SK-N-SH (cell line): ENCODE measurements at regions not wholly inside any gene's neighbourhood (a gene's known extent, or its start where the extent isn't known, plus 50 kb on each side); places are given as distances from the start of the nearest gene placed in this dataset.

Experiments used
- CTCF ChIA-PET: fragments of 300-600, 350-600 bp; formaldehyde crosslinking; extraction: SDS; loops from one replicate; lab custom pipeline; 2021; lab: Yijun Ruan, JAX
- POLR2A ChIA-PET: fragments of 350-600 bp; sonication (Branson Sonifier 250); formaldehyde crosslinking; extraction: SDS; loops from one replicate; lab custom pipeline; 2020; ENCODE audit warnings: antibody characterized with exemption, inconsistent platforms; lab: Yijun Ruan, JAX
- DNase-seq: peaks from one replicate; pipeline ENCODE4 v3.0.0; 2012
- H2AFZ ChIP-seq: fragments of 200-600 bp; sonication (generic); 2 replicates; pipeline ENCODE4 v1.8.1; 2016; ENCODE audit warnings: antibody characterized with exemption, mild to moderate bottlenecking, low read depth
- H3F3A ChIP-seq: fragments of 200-600 bp; sonication (generic); replicated peaks from 2 replicates; pipeline ENCODE3; 2016; ENCODE audit warnings: antibody characterized with exemption, mild to moderate bottlenecking; ENCODE audit not compliant: insufficient read depth
- H3K27ac ChIP-seq, 2 experiments: fragments of 200-500 bp in 1 of 2; fragments of 200-600 bp in 1 of 2; sonication (Bioruptor generic) in 1 of 2; sonication (generic), shearing (Covaris generic) in 1 of 2; 2 replicates each; pipeline versions ENCODE4 v1.5.1 to v1.6.1; 2014 to 2016; ENCODE audit warnings: low read depth in 2 of 2, inconsistent platforms in 1 of 2, low read length in 1 of 2, mild to moderate bottlenecking in 1 of 2, mixed read lengths in 1 of 2
- H3K27me3 ChIP-seq: fragments of 200-600 bp; sonication (generic), shearing (Covaris generic); 2 replicates; pipeline ENCODE4 v1.6.1; 2016; ENCODE audit warnings: mixed run types; ENCODE audit not compliant: insufficient read depth
- H3K36me3 ChIP-seq, 2 experiments: fragments of 200-500 bp in 1 of 2; fragments of 200-600 bp in 1 of 2; sonication (Bioruptor generic) in 1 of 2; sonication (generic) in 1 of 2; replicated peaks in 1 of 2; 2 replicates each; pipeline versions ENCODE3 to v1.5.1; 2014 to 2016; ENCODE audit warnings: low read length in 1 of 2, mild to moderate bottlenecking in 1 of 2; ENCODE audit not compliant: insufficient read depth in 2 of 2, control insufficient read depth in 1 of 2
- H3K4me1 ChIP-seq, 2 experiments: fragments of 200-500 bp in 1 of 2; fragments of 200-600 bp in 1 of 2; sonication (Bioruptor generic) in 1 of 2; sonication (generic), shearing (Covaris generic) in 1 of 2; 2 replicates each; pipeline versions ENCODE4 v1.5.1 to v1.6.1; 2014 to 2016; ENCODE audit warnings: low read depth in 1 of 2, low read length in 1 of 2, mixed run types in 1 of 2; ENCODE audit not compliant: insufficient read depth in 2 of 2, control insufficient read depth in 1 of 2
- H3K4me2 ChIP-seq: fragments of 200-600 bp; sonication (generic), shearing (Covaris generic); 2 replicates; pipeline ENCODE4 v1.6.1; 2017; ENCODE audit warnings: mixed run types
- H3K4me3 ChIP-seq, 2 experiments: fragments of 200-500 bp in 1 of 2; fragments of 200-600 bp in 1 of 2; sonication (Bioruptor generic) in 1 of 2; sonication (generic), shearing (Covaris generic) in 1 of 2; 2 replicates each; pipeline versions ENCODE4 v1.5.1 to v1.8.1; 2014 to 2016; ENCODE audit warnings: low read depth in 2 of 2, inconsistent platforms in 1 of 2, low read length in 1 of 2, mild to moderate bottlenecking in 1 of 2, mixed read lengths in 1 of 2, moderate library complexity in 1 of 2
- H3K79me2 ChIP-seq: fragments of 200-600 bp; sonication (generic); 2 replicates; pipeline ENCODE4 v1.8.1; 2017; ENCODE audit warnings: mild to moderate bottlenecking; ENCODE audit not compliant: insufficient read depth
- H3K9ac ChIP-seq: fragments of 200-600 bp; sonication (generic); 2 replicates; pipeline ENCODE4 v1.6.1; 2017; ENCODE audit warnings: mixed run types
- H3K9me2 ChIP-seq: fragments of 200-600 bp; sonication (generic); 2 replicates; pipeline ENCODE4 v1.6.1; 2017; ENCODE audit warnings: mixed run types
- H3K9me3 ChIP-seq: fragments of 200-600 bp; sonication (generic); 2 replicates; pipeline ENCODE4 v1.6.1; 2017; ENCODE audit warnings: mixed run types, mild to moderate bottlenecking, moderate library complexity
- H4K20me1 ChIP-seq: fragments of 200-600 bp; sonication (generic); 2 replicates; pipeline ENCODE4 v1.6.1; 2017; ENCODE audit warnings: mild to moderate bottlenecking, mixed run types; ENCODE audit not compliant: insufficient read depth
- ELF1 ChIP-seq: IDR thresholded peaks from 2 replicates; pipeline ENCODE4 v1.4.0; 2012
- EP300 ChIP-seq, 2 experiments: IDR thresholded peaks; 2 replicates each; pipeline versions ENCODE4 v1.4.0 to v1.6.1; 2012; ENCODE audit warnings: borderline replicate concordance in 1 of 2, low read depth in 1 of 2, low read length in 1 of 2
- EZH2phosphoT487 ChIP-seq: fragments of 200-600 bp; sonication (generic); IDR thresholded peaks from 2 replicates; pipeline ENCODE4 v1.6.1; 2017; ENCODE audit warnings: low read depth, mixed run types, mild to moderate bottlenecking, antibody characterized with exemption, moderate library complexity, borderline replicate concordance
- FOSL2 ChIP-seq: IDR thresholded peaks from 2 replicates; pipeline ENCODE4 v1.4.0; 2012; ENCODE audit warnings: low read depth, mild to moderate bottlenecking, moderate library complexity, borderline replicate concordance
- GATA2 ChIP-seq: sonication (generic); formaldehyde crosslinking; IDR thresholded peaks from 2 replicates; pipeline ENCODE4 v1.5.0; 2020; ENCODE audit warnings: mild to moderate bottlenecking, missing genetic modification reagents
- JUND ChIP-seq: IDR thresholded peaks from 2 replicates; pipeline ENCODE4 v1.4.0; 2012
- MEF2A ChIP-seq: IDR thresholded peaks from 2 replicates; pipeline ENCODE4 v1.4.0; 2012; ENCODE audit warnings: low read depth, borderline replicate concordance
- MXI1 ChIP-seq: IDR thresholded peaks from 2 replicates; pipeline ENCODE4 v1.6.1; 2012; ENCODE audit warnings: mild to moderate bottlenecking, low read depth, low read length, improper control_type of control experiment
- RAD21 ChIP-seq: IDR thresholded peaks from 2 replicates; pipeline ENCODE4 v1.6.1; 2012; ENCODE audit warnings: mild to moderate bottlenecking, low read length
- SIN3A ChIP-seq: IDR thresholded peaks from 2 replicates; pipeline ENCODE4 v1.6.1; 2012; ENCODE audit warnings: low read depth, mild to moderate bottlenecking, low read length, moderate library complexity, borderline replicate concordance
- SMC3 ChIP-seq: IDR thresholded peaks from 2 replicates; pipeline ENCODE4 v1.6.1; 2012; ENCODE audit warnings: low read depth, low read length, improper control_type of control experiment
- TAF1 ChIP-seq: IDR thresholded peaks from 2 replicates; pipeline ENCODE4 v1.6.1; 2012; ENCODE audit warnings: low read depth, mild to moderate bottlenecking, low read length, moderate library complexity, borderline replicate concordance
- TCF12 ChIP-seq: IDR thresholded peaks from 2 replicates; pipeline ENCODE4 v1.4.0; 2012
- TEAD4 ChIP-seq: IDR thresholded peaks from 2 replicates; pipeline ENCODE4 v1.4.0; 2012; ENCODE audit warnings: mild to moderate bottlenecking, borderline replicate concordance; ENCODE audit not compliant: insufficient read depth
- YY1 ChIP-seq: IDR thresholded peaks from 2 replicates; pipeline ENCODE4 v1.4.0; 2012; ENCODE audit warnings: low read depth, mild to moderate bottlenecking
- WGBS: methylation state at CpG from one replicate; pipeline ENCODE4 v1.1.6; 2017; ENCODE audit warnings: low lambda C conversion rate; 5-methylcytosine and 5-hydroxymethylcytosine counted together
- TF ChIP-seq, protein P1 (sequence below): IDR thresholded peaks from 2 replicates; pipeline ENCODE4 v1.6.1; 2012; ENCODE audit warnings: mild to moderate bottlenecking, low read depth, low read length, moderate library complexity
- TF ChIP-seq, protein P2 (sequence below): fragments of 200-600 bp; sonication (generic); IDR thresholded peaks from 2 replicates; pipeline ENCODE4 v1.6.1; 2017; ENCODE audit warnings: antibody characterized with exemption, mild to moderate bottlenecking, moderate library complexity
- TF ChIP-seq, protein P3 (sequence below): IDR thresholded peaks from 2 replicates; pipeline ENCODE4 v1.4.0; 2012; ENCODE audit warnings: low read depth, borderline replicate concordance
- TF ChIP-seq, protein P4 (sequence below): IDR thresholded peaks from 2 replicates; pipeline ENCODE4; 2012

DNA sequence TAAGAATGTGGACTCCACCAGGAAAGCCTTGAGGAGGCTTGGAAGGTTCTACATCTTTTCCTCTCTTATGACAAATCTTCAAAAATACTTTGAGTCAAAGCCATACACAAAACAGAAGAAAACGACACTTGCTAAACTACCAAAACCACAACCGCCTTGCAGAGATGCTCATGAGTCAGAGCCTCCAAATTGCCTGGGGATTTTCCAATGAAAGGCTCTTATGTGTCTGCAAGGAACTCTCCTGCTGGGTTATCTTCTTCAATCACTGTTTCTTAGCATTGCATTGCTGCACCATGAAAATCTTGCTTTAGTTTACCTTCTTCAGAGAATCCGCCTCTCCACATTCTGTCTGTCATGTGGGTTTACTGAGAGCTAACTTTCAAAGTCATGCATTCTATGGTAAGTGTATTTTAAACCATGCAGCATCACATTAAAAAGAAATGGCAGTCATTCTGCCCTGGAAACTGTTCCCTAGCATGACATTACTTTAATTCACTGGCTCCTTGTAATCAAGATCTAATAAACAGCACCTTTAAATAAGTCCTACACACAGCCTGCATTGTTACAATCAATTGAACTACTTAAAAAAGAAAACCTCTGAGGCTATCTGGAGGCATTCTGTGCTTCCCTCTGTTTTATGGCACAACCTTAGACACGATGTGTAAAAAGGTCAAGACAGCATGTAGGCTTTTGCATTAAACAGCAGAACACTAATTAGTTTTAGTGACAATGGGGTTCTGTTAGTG is 210.0 kb upstream of the FOXD3 start:
- CTCF ChIA-PET, result no interaction called here

DNA sequence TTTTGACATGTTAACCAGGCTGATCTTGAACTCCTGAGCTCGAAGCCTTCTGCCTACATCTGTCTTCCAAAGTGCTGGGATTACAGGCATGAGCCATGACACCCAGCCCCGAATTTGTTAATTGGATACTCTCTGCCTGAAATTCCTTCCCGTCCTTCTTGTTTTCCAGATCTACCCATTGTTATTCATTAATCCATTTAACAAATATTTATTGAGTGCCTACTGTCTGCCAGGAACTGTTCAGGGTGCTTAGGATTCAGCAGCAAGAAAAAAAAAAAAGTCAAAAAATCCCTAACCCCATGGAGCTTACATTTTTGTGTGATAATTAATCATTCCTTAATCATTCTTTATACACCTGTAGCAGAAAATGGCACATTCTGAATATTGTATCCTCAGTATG is 206.8 kb upstream of the FOXD3 start:
- Histone ChIP-seq H3K4me1 (peaks cover 0 to 10% of the 10 kb centered on the region in 2 experiments; a peak in 1 of 4 replicates), H3K4me3 (no peak overlapping the region), H2AFZ (no peak overlapping the region), H3K4me2 (no peak overlapping the region), H3K27me3 (no peaks in the 10 kb centered on the region), H3F3A (peaks cover 14% of the 10 kb centered on the region), H4K20me1 (no peaks in the 10 kb centered on the region), H3K27ac (no peak overlapping the region), H3K9me2 (no peaks in the 10 kb centered on the region), H3K36me3 (no peaks in the 10 kb centered on the region), H3K79me2 (no peaks in the 10 kb centered on the region), H3K9me3 (no peaks in the 10 kb centered on the region), H3K9ac (no peak overlapping the region)
- no peak for DNase-seq
- POLR2A ChIA-PET, result no interaction called here
- CTCF ChIA-PET, result no interaction called here
- 64% methylated on average over 3 of the region's 3 CpGs for WGBS
- TF ChIP-seq, protein P1, sequence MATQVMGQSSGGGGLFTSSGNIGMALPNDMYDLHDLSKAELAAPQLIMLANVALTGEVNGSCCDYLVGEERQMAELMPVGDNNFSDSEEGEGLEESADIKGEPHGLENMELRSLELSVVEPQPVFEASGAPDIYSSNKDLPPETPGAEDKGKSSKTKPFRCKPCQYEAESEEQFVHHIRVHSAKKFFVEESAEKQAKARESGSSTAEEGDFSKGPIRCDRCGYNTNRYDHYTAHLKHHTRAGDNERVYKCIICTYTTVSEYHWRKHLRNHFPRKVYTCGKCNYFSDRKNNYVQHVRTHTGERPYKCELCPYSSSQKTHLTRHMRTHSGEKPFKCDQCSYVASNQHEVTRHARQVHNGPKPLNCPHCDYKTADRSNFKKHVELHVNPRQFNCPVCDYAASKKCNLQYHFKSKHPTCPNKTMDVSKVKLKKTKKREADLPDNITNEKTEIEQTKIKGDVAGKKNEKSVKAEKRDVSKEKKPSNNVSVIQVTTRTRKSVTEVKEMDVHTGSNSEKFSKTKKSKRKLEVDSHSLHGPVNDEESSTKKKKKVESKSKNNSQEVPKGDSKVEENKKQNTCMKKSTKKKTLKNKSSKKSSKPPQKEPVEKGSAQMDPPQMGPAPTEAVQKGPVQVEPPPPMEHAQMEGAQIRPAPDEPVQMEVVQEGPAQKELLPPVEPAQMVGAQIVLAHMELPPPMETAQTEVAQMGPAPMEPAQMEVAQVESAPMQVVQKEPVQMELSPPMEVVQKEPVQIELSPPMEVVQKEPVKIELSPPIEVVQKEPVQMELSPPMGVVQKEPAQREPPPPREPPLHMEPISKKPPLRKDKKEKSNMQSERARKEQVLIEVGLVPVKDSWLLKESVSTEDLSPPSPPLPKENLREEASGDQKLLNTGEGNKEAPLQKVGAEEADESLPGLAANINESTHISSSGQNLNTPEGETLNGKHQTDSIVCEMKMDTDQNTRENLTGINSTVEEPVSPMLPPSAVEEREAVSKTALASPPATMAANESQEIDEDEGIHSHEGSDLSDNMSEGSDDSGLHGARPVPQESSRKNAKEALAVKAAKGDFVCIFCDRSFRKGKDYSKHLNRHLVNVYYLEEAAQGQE, result no peak
- no peak for TF ChIP-seq GATA2 (CRISPR knock-in tag)
- TF ChIP-seq TCF12, result no peak
- TF ChIP-seq, protein P2, sequence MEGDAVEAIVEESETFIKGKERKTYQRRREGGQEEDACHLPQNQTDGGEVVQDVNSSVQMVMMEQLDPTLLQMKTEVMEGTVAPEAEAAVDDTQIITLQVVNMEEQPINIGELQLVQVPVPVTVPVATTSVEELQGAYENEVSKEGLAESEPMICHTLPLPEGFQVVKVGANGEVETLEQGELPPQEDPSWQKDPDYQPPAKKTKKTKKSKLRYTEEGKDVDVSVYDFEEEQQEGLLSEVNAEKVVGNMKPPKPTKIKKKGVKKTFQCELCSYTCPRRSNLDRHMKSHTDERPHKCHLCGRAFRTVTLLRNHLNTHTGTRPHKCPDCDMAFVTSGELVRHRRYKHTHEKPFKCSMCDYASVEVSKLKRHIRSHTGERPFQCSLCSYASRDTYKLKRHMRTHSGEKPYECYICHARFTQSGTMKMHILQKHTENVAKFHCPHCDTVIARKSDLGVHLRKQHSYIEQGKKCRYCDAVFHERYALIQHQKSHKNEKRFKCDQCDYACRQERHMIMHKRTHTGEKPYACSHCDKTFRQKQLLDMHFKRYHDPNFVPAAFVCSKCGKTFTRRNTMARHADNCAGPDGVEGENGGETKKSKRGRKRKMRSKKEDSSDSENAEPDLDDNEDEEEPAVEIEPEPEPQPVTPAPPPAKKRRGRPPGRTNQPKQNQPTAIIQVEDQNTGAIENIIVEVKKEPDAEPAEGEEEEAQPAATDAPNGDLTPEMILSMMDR, result no peak
- TF ChIP-seq MXI1, result no peak
- no peak for TF ChIP-seq RAD21
- TF ChIP-seq MEF2A, result no peak
- no peak for TF ChIP-seq SIN3A
- no peak for TF ChIP-seq EP300 (IDR thresholded peaks at IDR 0.05; ENCODE audit: borderline replicate concordance in 1 of 2, low read depth in 1 of 2, low read length in 1 of 2)
- TF ChIP-seq ELF1, result no peak
- TF ChIP-seq, protein P3, sequence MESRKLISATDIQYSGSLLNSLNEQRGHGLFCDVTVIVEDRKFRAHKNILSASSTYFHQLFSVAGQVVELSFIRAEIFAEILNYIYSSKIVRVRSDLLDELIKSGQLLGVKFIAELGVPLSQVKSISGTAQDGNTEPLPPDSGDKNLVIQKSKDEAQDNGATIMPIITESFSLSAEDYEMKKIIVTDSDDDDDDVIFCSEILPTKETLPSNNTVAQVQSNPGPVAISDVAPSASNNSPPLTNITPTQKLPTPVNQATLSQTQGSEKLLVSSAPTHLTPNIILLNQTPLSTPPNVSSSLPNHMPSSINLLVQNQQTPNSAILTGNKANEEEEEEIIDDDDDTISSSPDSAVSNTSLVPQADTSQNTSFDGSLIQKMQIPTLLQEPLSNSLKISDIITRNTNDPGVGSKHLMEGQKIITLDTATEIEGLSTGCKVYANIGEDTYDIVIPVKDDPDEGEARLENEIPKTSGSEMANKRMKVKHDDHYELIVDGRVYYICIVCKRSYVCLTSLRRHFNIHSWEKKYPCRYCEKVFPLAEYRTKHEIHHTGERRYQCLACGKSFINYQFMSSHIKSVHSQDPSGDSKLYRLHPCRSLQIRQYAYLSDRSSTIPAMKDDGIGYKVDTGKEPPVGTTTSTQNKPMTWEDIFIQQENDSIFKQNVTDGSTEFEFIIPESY, result no peak
- no peak for TF ChIP-seq TAF1
- TF ChIP-seq YY1, result no peak
- no peak for TF ChIP-seq SMC3

More for the DNA sequence above, 210.0 kb upstream of the FOXD3 start:
- Histone ChIP-seq H3K36me3 (no peaks in the 10 kb centered on the region), H2AFZ (no peak overlapping the region; the same call in 1 of the 2 replicates), H3K4me3 (no peak overlapping the region), H3K4me1 (peaks cover 0 to 10% of the 10 kb centered on the region in 2 experiments; a peak in 2 of 4 replicates), H3K27ac (peak overlapping the region in 1 of 2 experiments; percentile 16; a peak in 1 of 4 replicates), H3F3A (peaks cover 14% of the 10 kb centered on the region), H3K9me3 (no peaks in the 10 kb centered on the region), H3K9me2 (no peaks in the 10 kb centered on the region), H3K27me3 (no peaks in the 10 kb centered on the region), H4K20me1 (no peaks in the 10 kb centered on the region), H3K79me2 (no peaks in the 10 kb centered on the region), H3K9ac (no peak overlapping the region), H3K4me2 (peak overlapping the region; percentile 17; the same call in 1 of the 2 replicates)
- WGBS, result 39% methylated on average over 4 of the region's 4 CpGs
- DNase-seq, result no peak
- POLR2A ChIA-PET, result no interaction called here
- TF ChIP-seq, protein P4, sequence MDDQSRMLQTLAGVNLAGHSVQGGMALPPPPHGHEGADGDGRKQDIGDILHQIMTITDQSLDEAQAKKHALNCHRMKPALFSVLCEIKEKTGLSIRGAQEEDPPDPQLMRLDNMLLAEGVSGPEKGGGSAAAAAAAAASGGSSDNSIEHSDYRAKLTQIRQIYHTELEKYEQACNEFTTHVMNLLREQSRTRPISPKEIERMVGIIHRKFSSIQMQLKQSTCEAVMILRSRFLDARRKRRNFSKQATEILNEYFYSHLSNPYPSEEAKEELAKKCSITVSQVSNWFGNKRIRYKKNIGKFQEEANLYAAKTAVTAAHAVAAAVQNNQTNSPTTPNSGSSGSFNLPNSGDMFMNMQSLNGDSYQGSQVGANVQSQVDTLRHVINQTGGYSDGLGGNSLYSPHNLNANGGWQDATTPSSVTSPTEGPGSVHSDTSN, result peak; percentile 52
- no peak for TF ChIP-seq ELF1
- TF ChIP-seq TEAD4, result peak; percentile 18; the same call in 1 of the 2 replicates
- TF ChIP-seq EZH2phosphoT487, result no peak
- peak in 1 of 2 experiments; percentile 49; a peak in 1 of 4 replicates for TF ChIP-seq EP300 (IDR thresholded peaks at IDR 0.05; ENCODE audit: borderline replicate concordance in 1 of 2, low read depth in 1 of 2, low read length in 1 of 2)
- TF ChIP-seq SIN3A, result no peak
- peak; percentile 60 for TF ChIP-seq JUND
- peak; percentile 69 for TF ChIP-seq TCF12
- TF ChIP-seq FOSL2, result peak; percentile 72
